NT2/D1 (cell line): ENCODE measurements at regions not wholly inside any gene's neighbourhood (a gene's known extent, or its start where the extent isn't known, plus 50 kb on each side); places are given as distances from the start of the nearest gene placed in this dataset.

Experiments used
- DNase-seq: peaks from one replicate; pipeline ENCODE4 v3.0.0-alpha.2; 2011; ENCODE audit warnings: low read depth, low spot score
- H3K27me3 ChIP-seq: 2 replicates; pipeline ENCODE4 v1.6.0; 2011; ENCODE audit warnings: mild to moderate bottlenecking; ENCODE audit not compliant: insufficient read length, insufficient read depth
- H3K36me3 ChIP-seq: 2 replicates; pipeline ENCODE4 v1.6.1; 2011; ENCODE audit warnings: mild to moderate bottlenecking, low read length, mixed read lengths; ENCODE audit not compliant: insufficient read depth, insufficient read length
- H3K4me1 ChIP-seq: 2 replicates; pipeline ENCODE4 v1.5.1; 2011; ENCODE audit not compliant: insufficient read depth, insufficient read length
- H3K4me3 ChIP-seq: 2 replicates; pipeline ENCODE4 v1.5.1; 2011; ENCODE audit warnings: low read depth; ENCODE audit not compliant: insufficient read length
- H3K9ac ChIP-seq: 2 replicates; pipeline ENCODE4 v1.6.0; 2011; ENCODE audit warnings: low read depth; ENCODE audit not compliant: insufficient read length
- H3K9me3 ChIP-seq: 2 replicates; pipeline ENCODE4 v1.5.1; 2011; ENCODE audit warnings: mild to moderate bottlenecking, low read length; ENCODE audit not compliant: insufficient read depth
- SUZ12 ChIP-seq: IDR thresholded peaks from 2 replicates; pipeline ENCODE4 v1.6.1; 2011; ENCODE audit not compliant: insufficient read length, insufficient read depth; ENCODE audit errors: extremely low read depth
- YY1 ChIP-seq: IDR thresholded peaks from 2 replicates; pipeline ENCODE4 v1.6.1; 2011; ENCODE audit not compliant: insufficient read length, insufficient read depth
- ZNF274 ChIP-seq: IDR thresholded peaks from 2 replicates; pipeline ENCODE4 v1.6.1; 2011; ENCODE audit warnings: mild to moderate bottlenecking, low read depth, low read length

- no peak for TF ChIP-seq ZNF274
- no peak for TF ChIP-seq SUZ12
- no peak for TF ChIP-seq YY1
- H3K4me3 ChIP-seq = no peak overlapping the region
- no peaks in the 10 kb centered on the region for H3K36me3 ChIP-seq
- H3K9me3 ChIP-seq = no peaks in the 10 kb centered on the region
- no peaks in the 10 kb centered on the region for H3K27me3 ChIP-seq
- no peak overlapping the region for H3K9ac ChIP-seq
- no peak for DNase-seq
- no peaks in the 10 kb centered on the region for H3K4me1 ChIP-seq
Observed at GRCh38 chr21:16752475-16752857, 760.4 kb upstream of the CXADR start.

- Histone ChIP-seq H3K9me3 (no peaks in the 10 kb centered on the region), H3K4me3 (no peak overlapping the region), H3K9ac (no peak overlapping the region), H3K4me1 (no peaks in the 10 kb centered on the region), H3K27me3 (no peaks in the 10 kb centered on the region), H3K36me3 (no peaks in the 10 kb centered on the region)
- no peak for TF ChIP-seq ZNF274
- no peak for TF ChIP-seq SUZ12
- TF ChIP-seq YY1 = no peak
- DNase-seq = no peak
Observed at GRCh38 chr21:16755061-16755460, 757.8 kb upstream of the CXADR start.

GRCh38 chr21:16767201-16767600 is 745.6 kb upstream of the CXADR start:
- TF ChIP-seq YY1 = no peak
- TF ChIP-seq ZNF274 = no peak
- TF ChIP-seq SUZ12 = no peak
- no peaks in the 10 kb centered on the region for H3K9me3 ChIP-seq

GRCh38 chr21:16768096-16768495 is 744.7 kb upstream of the CXADR start:
- no peaks in the 10 kb centered on the region for H3K36me3 ChIP-seq
- no peak overlapping the region for H3K9ac ChIP-seq
- no peak overlapping the region for H3K4me3 ChIP-seq
- DNase-seq = no peak
- TF ChIP-seq SUZ12 = no peak
- TF ChIP-seq ZNF274 = no peak
- TF ChIP-seq YY1 = no peak
- H3K27me3 ChIP-seq = no peaks in the 10 kb centered on the region
- no peaks in the 10 kb centered on the region for H3K9me3 ChIP-seq
- no peaks in the 10 kb centered on the region for H3K4me1 ChIP-seq

More at GRCh38 chr21:16767201-16767600, 745.6 kb upstream of the CXADR start:
- Histone ChIP-seq H3K9ac (no peak overlapping the region), H3K4me3 (no peak overlapping the region), H3K4me1 (no peaks in the 10 kb centered on the region), H3K36me3 (no peaks in the 10 kb centered on the region), H3K27me3 (no peaks in the 10 kb centered on the region)
- DNase-seq = no peak

- Histone ChIP-seq H3K36me3 (no peaks in the 10 kb centered on the region), H3K27me3 (no peaks in the 10 kb centered on the region), H3K9me3 (no peaks in the 10 kb centered on the region), H3K4me1 (no peaks in the 10 kb centered on the region), H3K4me3 (no peak overlapping the region), H3K9ac (no peak overlapping the region)
- no peak for DNase-seq
- no peak for TF ChIP-seq SUZ12
Observed at GRCh38 chr21:16770266-16770665, 742.6 kb upstream of the CXADR start.

GRCh38 chr21:16773206-16773605 is 739.6 kb upstream of the CXADR start:
- no peaks in the 10 kb centered on the region for H3K27me3 ChIP-seq
- no peak for DNase-seq
- H3K9ac ChIP-seq = no peak overlapping the region

GRCh38 chr21:16775076-16775475 is 737.8 kb upstream of the CXADR start:
- Histone ChIP-seq H3K9ac (no peak overlapping the region), H3K9me3 (no peaks in the 10 kb centered on the region), H3K27me3 (no peaks in the 10 kb centered on the region), H3K4me1 (no peaks in the 10 kb centered on the region), H3K4me3 (no peak overlapping the region), H3K36me3 (no peaks in the 10 kb centered on the region)
- TF ChIP-seq YY1 (no peak), SUZ12 (no peak), ZNF274 (no peak)
- DNase-seq = no peak

More at GRCh38 chr21:16773206-16773605, 739.6 kb upstream of the CXADR start:
- Histone ChIP-seq H3K4me3 (no peak overlapping the region), H3K9me3 (no peaks in the 10 kb centered on the region), H3K4me1 (no peaks in the 10 kb centered on the region), H3K36me3 (no peaks in the 10 kb centered on the region)
- no peak for TF ChIP-seq ZNF274
- TF ChIP-seq YY1 = no peak
- no peak for TF ChIP-seq SUZ12
